GM18858 (cell line): ENCODE measurements at regions not wholly inside any gene's neighbourhood (a gene's known extent, or its start where the extent isn't known, plus 50 kb on each side); places are given as distances from the start of the nearest gene placed in this dataset.
"Not testable (repeated sequence)": the region's sequence is repeated elsewhere in the genome, so short reads cannot be mapped to it uniquely, and the experiment has no call there.

Source experiments
- ATAC-seq: cut with Tn5 transposase; IDR thresholded peaks from one replicate; pipeline ENCODE4 v1.9.1; 2021; ENCODE audit not compliant: unreplicated experiment

- no peak for ATAC-seq
Measured at GRCh38 chr9:30519756-30520155, 1864.7 kb upstream of the ACO1 start.

- ATAC-seq: no peak
Measured at GRCh38 chr9:30522061-30522460, 1862.4 kb upstream of the ACO1 start.

DNA sequence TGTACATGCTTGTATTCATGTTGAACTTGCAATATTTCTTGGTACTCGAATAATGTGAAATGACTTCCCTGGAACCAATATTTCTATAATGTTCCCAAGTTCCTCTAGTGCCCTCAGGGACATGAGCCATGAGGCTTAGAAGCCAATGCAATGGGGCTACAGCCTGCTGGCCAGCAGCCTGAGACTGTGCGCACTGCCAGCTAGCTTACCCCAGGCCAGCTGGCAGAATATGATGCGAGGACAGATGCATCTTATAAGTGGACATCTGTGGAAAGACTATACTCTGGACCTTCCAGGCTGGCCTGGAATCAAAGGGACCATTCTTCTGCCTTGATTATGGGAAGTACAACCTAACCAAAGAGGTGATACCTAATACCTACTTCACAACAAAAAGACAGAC, 1862.0 kb upstream of the ACO1 start:
- no peak for ATAC-seq

GRCh38 chr9:30524311-30524710, 1860.1 kb upstream of the ACO1 start:
- no peak for ATAC-seq

GRCh38 chr9:30534455-30534854, 1850.0 kb upstream of the ACO1 start:
- no peak for ATAC-seq

- ATAC-seq: no peak
Measured at GRCh38 chr9:30534896-30535295, 1849.5 kb upstream of the ACO1 start.

DNA sequence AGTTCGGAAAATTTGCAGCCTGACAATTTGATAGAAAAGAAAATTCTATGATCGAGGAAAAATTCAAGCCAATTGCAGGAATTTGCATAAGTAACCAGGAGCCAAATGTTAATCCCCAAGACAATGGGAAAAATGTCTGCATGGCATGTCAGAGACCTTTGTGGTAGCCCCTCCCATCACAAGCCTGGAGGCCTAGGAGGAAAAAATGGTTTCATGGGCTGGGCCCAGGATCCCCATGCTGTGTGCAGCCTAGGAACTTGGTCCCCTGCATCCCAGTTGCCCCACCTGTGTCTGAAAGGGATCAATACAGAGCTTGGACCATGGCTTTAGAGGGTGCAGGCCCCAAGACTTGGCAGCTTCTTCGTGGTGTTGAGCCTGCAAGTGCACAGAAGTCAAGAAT, 1847.9 kb upstream of the ACO1 start:
- ATAC-seq: no peak

DNA sequence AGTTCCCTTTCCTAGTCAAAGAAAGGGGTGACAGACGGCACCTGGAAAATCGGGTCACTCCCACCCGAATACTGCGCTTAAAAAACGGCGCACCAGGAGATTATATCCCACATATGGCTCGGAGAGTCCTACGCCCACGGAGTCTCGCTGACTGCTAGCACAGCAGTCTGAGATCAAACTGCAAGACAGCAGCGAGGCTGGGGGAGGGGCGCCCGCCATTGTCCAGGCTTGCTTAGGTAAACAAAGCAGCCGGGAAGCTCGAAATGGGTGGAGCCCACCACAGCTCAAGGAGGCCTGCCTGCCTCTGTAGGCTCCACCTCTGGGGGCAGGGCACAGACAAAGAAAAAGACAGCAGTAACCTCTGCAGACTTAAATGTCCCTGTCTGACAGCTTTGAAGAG, 1844.7 kb upstream of the ACO1 start:
- ATAC-seq: not testable (repeated sequence)

GRCh38 chr9:30574355-30575151, 1809.9 kb upstream of the ACO1 start:
- ATAC-seq: no peak

DNA sequence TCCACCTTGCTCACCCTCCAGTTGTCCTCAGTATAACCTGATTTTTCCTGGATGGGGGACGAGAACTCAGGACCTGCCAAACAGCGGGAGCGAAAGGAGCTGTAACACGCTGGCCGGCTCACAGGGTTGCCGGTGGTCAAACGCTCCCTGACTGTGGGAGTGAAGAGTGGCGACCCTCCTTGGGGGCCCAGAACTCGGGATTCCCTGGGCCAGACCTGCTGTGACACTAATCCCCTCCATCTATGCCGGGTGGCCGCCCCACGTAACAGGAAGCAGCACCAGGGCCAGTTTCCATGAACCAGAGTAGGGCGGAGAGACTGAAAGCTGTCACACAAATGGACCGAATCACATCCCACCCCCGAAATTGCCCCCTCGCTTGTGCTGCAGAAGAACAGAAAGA, 1809.2 kb upstream of the ACO1 start:
- no peak for ATAC-seq

DNA sequence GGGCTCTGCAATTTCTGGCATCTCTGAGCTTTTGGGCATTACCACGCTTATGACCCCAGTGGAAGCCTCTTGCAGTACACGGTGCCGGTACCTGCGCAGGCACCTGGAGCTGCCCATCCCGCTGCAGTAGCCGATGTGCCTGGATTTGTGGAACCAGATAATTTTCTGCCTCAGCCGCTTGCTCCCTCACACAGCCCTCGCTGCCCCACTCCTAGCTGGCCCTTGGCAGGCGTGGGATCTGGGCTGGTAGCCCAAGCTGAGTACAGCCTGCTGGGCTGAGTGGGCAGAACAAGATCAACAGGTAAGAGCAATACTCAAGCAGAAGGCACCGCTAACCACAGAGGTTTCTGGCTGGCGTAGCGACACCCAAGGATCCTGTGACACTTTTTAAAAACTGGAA, 1808.8 kb upstream of the ACO1 start:
- no peak for ATAC-seq

DNA sequence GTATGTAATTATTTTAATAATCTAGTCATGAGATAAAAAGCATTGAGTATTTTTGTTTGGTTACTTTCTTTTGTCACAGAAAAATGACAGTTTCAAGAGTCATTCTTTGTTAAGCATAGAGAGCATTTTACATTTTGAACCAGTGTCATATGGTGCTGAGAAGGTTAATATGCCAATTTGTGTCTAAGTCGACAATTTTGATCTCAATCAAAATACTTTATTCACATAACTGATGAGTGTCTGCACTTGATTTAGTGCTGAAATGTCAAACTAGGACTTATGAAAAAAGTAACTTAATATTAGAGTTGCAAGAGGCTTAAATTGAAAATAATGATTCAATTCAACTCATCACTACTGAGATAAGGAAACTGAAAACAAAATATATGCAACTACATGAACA, 1804.6 kb upstream of the ACO1 start:
- no peak for ATAC-seq

GRCh38 chr9:30582240-30582639, 1802.2 kb upstream of the ACO1 start:
- no peak for ATAC-seq

DNA sequence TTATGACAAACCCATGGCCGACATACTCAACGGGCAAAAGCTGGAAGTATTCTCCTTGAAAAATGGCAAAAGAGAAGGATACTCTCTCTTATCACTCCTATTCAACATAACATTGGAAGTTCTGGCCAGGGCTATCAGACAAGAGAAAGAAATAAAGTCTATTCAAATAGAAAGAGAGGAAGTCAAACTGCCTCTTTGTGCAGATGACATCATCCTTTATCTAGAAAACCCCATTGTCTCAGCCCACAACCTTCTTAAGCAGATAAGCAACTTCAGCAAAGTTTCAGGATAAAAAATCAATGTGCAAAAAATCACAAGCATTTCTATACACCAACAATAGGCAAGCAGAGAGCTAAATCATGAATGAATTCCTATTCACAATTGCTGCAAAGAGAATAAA, 1799.9 kb upstream of the ACO1 start:
- ATAC-seq: no peak

DNA sequence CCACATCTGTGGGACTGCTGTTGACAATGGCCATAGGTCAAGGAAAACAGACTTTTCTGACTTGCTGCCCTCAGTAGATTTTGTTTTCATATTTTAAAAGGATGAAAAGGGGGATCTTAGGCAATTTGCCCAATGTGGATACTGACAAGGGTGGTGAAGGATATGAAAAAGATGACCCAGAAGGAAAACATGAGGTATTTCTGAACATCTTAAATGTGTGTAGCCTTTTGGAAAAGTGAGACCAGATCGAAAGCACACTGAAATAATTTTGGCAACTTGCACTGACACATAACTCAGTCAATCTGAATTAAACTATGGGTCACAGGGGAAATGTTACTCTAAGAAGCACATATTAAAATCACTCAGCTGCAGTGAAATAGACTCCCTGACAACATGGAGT, 1793.0 kb upstream of the ACO1 start:
- no peak for ATAC-seq

DNA sequence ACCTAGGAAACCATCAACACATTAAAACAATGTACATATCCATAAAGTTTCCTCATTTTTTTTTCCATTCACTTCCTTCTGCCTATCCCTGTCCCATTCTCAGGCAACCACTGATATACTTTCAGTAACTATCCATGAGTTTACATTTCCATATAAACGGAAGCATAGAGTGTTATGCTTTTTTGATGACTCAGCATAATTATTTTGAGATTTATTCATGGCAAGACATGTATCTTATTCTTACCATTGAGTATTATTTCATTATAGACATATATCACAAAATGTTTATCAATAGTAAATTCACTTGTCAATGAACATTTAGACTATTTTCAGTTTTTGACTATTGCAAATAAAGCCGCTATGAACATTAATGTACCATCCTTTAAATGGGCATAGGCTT, 1786.8 kb upstream of the ACO1 start:
- no peak for ATAC-seq

- ATAC-seq: no peak
Measured at GRCh38 chr9:30605936-30606335, 1778.5 kb upstream of the ACO1 start.

GRCh38 chr9:30609713-30610112, 1774.7 kb upstream of the ACO1 start:
- ATAC-seq: no peak

DNA sequence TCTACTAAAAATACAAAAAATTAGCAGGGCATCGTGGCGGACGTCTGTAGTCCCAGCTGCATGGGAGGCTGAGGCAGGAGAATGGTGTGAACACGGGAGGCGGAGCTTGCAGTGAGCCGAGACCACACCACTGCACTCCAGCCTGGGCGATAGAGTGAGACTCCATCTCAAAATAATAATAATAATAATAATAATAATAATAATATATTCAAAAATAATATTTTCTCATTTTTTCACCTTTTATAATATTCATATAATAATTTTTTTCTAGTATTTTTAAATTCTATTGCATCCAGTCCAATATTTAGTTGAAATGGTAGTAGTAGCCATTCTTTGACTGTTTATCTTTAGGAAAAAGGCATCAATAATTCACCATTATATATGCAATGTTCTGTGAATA, 1767.7 kb upstream of the ACO1 start:
- ATAC-seq: not testable (repeated sequence)

DNA sequence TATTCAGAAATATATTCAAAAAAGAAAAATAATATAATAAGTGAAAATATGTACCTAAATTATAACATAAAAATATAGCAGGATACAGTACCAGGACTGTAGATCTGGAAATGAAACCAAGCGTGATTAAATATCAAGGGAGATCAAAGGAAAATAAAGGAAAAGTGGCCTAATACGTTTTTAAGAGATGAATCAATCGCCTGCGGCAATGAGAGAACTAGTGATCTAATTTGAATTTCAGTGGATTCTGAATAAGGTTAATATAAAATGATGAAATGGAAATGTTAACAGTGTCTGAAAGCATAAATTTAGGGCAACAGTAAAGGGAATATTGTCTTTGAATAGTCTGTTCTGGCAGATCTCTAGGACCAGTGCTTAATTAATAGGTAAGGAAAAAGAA, 1761.9 kb upstream of the ACO1 start:
- no peak for ATAC-seq

GRCh38 chr9:30628915-30629567, 1755.4 kb upstream of the ACO1 start:
- ATAC-seq: peak; percentile 52

DNA sequence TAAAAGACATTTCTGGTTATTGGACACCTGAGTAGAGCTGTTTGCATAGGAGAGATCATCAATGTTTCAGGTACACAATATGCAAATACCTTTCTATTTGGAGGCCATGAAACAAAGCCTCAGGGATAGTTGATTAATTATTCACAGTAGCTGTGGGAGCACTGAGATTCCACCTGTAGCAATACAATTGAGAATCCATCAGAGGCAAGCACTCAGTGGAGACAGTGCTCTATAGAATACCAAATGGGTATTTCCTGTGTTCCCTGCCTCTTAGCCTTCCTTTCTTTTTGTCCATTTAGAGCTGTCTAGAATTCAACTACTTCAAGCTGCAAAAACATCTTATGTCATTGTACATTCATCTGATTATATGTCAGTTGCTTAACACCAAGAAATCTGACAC, 1754.0 kb upstream of the ACO1 start:
- no peak for ATAC-seq

DNA sequence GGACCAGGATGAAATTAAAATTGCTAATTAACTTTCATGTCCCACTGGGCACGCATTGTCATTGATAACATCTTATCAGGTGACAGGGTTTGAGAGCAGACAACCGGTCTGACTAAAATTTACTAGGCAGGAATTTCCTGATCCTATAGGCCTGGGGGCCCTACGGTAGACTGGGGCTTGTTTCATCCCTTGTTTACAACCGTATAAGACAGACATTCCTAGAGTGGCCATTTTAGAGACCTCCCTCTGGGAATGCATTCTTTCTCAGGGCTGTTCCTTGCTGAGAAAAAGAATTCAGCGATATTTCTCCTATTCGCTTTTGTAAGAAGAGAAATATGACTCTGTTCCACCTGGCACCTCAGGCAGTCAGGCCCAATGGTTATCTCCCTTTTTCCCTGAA, 1737.8 kb upstream of the ACO1 start:
- not testable (repeated sequence) for ATAC-seq
